Spleen (tissue), 7 donors: ENCODE measurements at regions not wholly inside any gene's neighbourhood (a gene's known extent, or its start where the extent isn't known, plus 50 kb on each side); places are given as distances from the start of the nearest gene placed in this dataset.

ENCODE experiments used
- CTCF ChIP-seq, 11 experiments: fragments of 200-600 bp in 7 of 11; fragments of 450-650 bp in 4 of 11; sonication (generic) in 4 of 11; IDR thresholded peaks in 8 of 11; conservative IDR thresholded peaks in 3 of 11; 1 replicate in 7 of 11; 2 replicates in 4 of 11; pipeline versions ENCODE4 v1.4.0 to v1.8.0; 2016 to 2021; ENCODE audit warnings: antibody characterized with exemption in 11 of 11, inconsistent platforms in 4 of 11, mild to moderate bottlenecking in 1 of 11
- POLR2AphosphoS5 ChIP-seq, 3 donors: sonication (generic); formaldehyde crosslinking; IDR thresholded peaks; one replicate each; pipeline ENCODE4 v1.5.1; 2017; ENCODE audit warnings: antibody characterized with exemption in 3 of 3
- donor health status: DM: no; HTN: no; CAD: no; lungs with moderate emphysema.
- donor health status: DM: no; HTN: no; CAD: no.
- donor health status: DM: no; HTN: no; CAD: no.

GRCh38 chr12:65703176-65703575, 121.1 kb upstream of the HMGA2 start:
- TF ChIP-seq CTCF (IDR thresholded peaks at IDR 0.05 in 8 of 11, conservative IDR thresholded peaks at IDR 0.05 in 3 of 11): no peak
- no peak for TF ChIP-seq POLR2AphosphoS5 (IDR thresholded peaks at IDR 0.05)
